GM18867 (cell line): ENCODE measurements at regions not wholly inside any gene's neighbourhood (a gene's known extent, or its start where the extent isn't known, plus 50 kb on each side); places are given as distances from the start of the nearest gene placed in this dataset.

Source experiments
- ATAC-seq: cut with Tn5 transposase; IDR thresholded peaks from one replicate; pipeline ENCODE4 v1.9.1; 2021; ENCODE audit warnings: mild to moderate bottlenecking, moderate library complexity; ENCODE audit not compliant: unreplicated experiment

GRCh38 chr17:55829995-55830612 is 79.3 kb downstream of the PCTP start:
- no peak for ATAC-seq

- ATAC-seq: no peak
Observed at GRCh38 chr17:55830699-55831471, 80.0 kb downstream of the PCTP start.

GRCh38 chr17:55833306-55833705 is 82.5 kb downstream of the PCTP start:
- no peak for ATAC-seq

GRCh38 chr17:55842405-55843158 is 91.7 kb downstream of the PCTP start:
- no peak for ATAC-seq

- no peak for ATAC-seq
Observed at GRCh38 chr17:55843785-55844184, 92.9 kb downstream of the PCTP start.

GRCh38 chr17:55845385-55845784 is 94.5 kb downstream of the PCTP start:
- no peak for ATAC-seq

- no peak for ATAC-seq
Observed at GRCh38 chr17:55846745-55847144, 95.9 kb downstream of the PCTP start.

- ATAC-seq: peak; percentile 40
Observed at GRCh38 chr17:55852734-55853133, 101.9 kb downstream of the PCTP start.

GRCh38 chr17:55859301-55859795 is 108.5 kb downstream of the PCTP start:
- ATAC-seq: no peak

GRCh38 chr17:55865072-55865762 is 114.4 kb downstream of the PCTP start:
- ATAC-seq: no peak

GRCh38 chr17:55870044-55870443 is 119.2 kb downstream of the PCTP start:
- ATAC-seq: no peak

- peak; percentile 81 for ATAC-seq
Observed at GRCh38 chr17:55872374-55872773, 121.5 kb downstream of the PCTP start.

GRCh38 chr17:55873017-55873758 is 122.3 kb downstream of the PCTP start:
- peak; percentile 51 for ATAC-seq

GRCh38 chr17:55883149-55883548 is 132.3 kb downstream of the PCTP start:
- ATAC-seq: no peak

GRCh38 chr17:55887531-55887930 is 136.7 kb downstream of the PCTP start:
- no peak for ATAC-seq

GRCh38 chr17:55889271-55889670 is 138.4 kb downstream of the PCTP start:
- no peak for ATAC-seq

GRCh38 chr17:55895112-55895759 is 144.4 kb downstream of the PCTP start:
- no peak for ATAC-seq

GRCh38 chr17:55897301-55897700 is 146.4 kb downstream of the PCTP start:
- no peak for ATAC-seq

- no peak for ATAC-seq
Observed at GRCh38 chr17:55898195-55898594, 147.3 kb downstream of the PCTP start.

GRCh38 chr17:55900188-55900587 is 149.3 kb downstream of the PCTP start:
- ATAC-seq: no peak
